GM18499 (cell line): ENCODE measurements at regions not wholly inside any gene's neighbourhood (a gene's known extent, or its start where the extent isn't known, plus 50 kb on each side); places are given as distances from the start of the nearest gene placed in this dataset.

Source experiments
- ATAC-seq: cut with Tn5 transposase; IDR thresholded peaks from one replicate; pipeline ENCODE4 v1.9.1; 2021; ENCODE audit warnings: moderate number of reproducible peaks; ENCODE audit not compliant: insufficient read depth, unreplicated experiment

DNA sequence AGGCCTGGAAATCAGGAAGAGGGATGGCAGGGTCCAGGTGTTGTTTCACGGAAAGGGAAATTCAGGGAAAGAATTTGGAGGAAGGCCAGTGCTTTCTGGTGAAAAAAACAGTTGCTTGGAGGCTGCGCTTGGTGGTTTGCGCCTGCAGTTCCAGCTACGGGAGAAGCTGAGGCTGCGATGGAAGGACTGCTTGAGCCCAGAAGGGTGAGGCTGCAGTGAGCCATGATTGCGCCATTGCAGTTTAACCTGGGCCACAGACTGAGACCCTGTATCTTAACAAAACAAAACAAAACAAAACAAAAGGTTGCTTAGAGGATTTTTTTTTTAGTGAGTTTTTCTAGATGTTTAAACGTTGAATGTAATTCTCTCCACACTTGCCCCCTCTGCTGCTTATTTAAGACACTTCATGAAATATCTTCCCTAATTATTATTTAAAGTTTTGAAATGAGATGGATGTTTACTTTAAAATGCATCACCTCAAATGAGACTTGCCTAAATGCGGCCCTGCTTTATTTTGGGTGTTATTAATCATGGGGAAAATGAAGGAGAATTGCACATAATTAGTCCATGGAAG is 75.4 kb upstream of the TRPC4 start:
- no peak for ATAC-seq

DNA sequence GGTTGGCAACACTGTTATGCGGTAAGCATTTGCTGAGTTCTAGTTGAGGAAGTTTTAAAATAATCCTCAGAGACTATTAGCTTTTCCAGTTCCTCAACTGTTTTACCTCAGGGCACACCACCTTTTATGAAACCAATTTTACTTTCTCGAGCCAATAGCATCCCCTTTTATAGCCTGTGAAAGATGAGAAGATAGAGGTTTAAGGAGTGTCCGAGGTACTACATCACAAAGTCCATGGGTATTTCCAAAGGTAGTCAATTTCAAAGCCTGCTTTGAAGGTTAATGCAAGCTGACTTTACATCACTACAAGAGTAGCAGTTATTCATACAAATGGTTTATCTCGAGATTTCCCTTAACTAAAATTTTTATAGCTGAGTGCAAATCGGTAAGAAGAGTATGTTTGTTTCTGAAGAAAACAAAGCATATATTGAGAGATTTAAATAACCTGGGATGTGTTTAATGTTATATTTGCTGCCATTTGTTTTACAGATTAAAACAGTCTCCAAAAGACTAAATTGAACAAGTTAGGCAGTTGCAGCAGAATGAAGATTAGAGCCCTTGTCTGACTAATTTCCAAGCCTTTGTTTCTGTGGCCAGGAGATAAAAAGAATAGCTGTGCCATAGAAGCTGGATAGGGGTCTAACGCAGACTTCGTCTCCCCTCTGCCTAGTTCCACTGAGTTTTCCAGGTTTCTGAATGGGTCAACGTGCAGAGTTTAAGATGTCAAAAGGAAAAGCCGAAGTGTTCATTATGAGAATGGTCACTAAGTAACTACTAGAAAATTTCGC is 74.7 kb upstream of the TRPC4 start:
- ATAC-seq = no peak

DNA sequence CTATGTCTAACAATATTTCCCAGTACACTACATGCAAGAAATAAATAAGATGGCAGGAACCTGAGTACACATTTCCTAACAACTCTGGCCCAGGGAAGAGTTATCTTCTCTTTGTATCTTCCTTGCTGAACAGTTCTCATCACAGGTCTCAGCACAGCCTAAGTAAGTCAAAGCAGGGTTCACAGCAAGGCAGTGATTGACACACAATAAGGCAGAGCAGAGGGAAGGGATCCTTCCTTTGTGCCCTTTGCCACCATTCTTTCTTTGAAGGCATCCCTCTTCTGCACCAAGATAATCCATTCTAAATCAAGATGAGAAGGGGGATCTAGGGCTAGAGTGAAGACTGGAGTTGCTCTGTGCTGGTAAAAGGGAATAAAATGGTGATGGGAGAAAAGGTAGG is 73.4 kb upstream of the TRPC4 start:
- no peak for ATAC-seq

DNA sequence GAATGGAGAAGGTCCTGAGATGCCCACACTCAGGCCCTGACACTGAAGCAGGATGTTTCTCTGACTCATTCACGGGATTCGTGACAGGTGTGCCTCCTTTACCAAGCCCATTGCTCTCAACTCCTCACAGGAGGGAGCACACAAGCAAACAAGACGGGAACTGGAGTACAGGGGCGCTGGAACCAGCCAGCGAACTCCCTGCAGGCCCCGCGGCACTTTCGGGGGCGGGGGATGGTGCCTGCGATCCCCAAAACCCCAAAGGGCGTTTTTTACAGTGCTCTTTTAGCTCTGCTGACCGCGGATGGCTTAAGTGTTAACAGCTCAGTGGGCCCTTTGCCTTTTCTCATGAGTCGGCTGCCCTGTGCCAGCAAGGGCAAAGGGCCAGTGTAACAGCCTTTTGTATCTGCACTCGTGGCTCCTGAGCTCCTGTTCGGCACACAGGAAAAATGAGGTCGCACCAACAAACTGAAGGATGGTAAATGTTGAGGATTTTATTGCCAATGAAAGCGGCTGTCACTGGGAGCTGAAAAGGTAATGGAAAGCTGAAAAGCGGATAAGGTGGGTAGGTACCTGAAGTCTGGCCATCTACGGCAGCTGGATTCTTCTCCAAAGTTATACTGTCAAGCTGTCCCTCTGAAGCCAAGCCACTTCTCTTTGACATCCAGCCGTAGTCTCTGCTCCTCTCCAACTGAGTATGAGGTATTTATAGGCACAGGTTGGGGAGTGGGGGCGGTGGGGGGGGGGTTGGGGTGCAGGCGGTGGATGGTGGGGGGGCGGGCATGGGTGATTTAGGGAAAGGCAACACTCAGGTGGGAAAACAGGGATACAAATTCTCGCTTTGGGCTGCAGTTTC is 65.0 kb upstream of the TRPC4 start:
- no peak for ATAC-seq

DNA sequence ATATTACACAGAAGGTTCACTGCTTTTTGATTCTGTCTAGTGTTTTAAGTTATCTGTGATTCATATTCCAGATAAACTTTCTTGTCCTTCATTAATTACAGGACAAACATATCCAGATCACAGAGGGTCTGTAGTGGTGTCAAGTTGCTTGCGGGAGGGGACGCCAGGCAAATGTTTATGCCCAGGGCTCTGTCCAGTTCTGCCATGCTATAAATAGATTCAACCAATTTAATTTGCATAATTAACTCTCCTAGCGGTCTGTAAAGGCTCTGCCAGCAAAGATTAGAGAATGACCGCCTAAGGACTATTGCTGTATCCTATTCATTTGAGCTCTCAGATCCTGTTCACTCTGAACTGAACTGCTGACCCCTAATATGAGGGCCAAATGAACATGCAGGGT is 59.7 kb upstream of the TRPC4 start:
- no peak for ATAC-seq

DNA sequence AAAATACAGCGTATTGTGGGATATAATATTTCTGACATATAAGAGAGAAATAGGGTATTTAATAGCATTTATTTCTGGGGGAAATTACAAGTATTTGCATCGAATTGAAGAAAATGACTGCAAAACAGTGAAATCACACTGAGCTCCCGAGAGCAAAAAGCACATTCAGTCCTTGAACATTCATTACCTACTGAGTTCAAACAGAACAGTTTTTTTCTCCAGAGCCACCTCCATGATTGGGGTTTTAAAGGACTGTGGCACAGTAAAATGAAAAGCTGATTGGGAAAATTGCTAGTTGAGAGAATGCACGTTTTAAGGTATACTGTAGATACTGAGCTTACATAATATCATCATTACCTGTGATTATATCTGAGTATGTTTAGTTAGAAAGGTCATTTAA is 58.0 kb upstream of the TRPC4 start:
- no peak for ATAC-seq

DNA sequence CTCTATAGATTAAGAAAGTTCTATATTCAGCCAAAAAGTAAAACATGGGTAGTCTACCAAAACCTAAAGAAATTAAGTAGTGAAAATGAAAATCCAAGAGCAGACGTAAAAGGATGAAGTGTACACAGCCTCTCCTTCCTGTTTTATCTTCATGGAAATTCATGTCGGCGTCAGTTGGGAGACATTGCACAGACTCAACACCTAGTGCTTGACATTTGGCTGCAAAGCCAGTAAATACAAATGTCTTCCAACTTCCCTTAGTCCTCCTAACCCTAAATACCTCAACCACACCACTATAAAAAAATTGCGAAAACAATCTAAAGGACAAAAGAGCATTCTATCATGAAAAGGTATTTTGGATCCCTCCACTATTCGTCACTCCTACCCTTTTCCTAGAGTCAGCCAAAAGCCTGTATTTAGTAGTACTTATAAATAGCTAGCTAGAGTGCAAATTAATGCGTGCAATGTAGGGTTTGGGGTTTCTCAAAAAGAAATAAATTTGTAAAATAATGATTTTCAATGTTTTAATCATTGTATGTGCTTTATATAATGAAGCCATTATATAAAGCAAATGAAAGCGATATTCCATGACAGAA is 56.4 kb upstream of the TRPC4 start:
- ATAC-seq = no peak

DNA sequence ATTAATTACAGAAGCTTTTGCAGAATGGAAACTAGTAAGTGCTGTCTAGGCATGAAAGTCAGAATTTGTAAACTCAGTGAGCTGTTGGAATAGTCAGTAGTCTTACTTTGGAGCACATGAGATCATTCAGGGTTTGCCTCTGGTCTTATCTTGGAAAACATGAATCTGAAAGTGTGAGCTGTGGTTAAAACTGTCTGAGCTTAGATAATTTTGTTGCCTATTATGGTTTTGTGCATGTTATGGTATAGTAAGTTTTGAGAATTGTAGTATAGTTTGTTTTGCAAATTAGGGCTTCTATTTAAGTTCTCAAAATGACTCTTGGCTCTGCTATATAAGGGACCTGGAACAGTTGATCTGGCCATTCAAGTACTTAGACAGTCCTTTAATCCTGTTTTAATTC is 53.7 kb upstream of the TRPC4 start:
- ATAC-seq = no peak

DNA sequence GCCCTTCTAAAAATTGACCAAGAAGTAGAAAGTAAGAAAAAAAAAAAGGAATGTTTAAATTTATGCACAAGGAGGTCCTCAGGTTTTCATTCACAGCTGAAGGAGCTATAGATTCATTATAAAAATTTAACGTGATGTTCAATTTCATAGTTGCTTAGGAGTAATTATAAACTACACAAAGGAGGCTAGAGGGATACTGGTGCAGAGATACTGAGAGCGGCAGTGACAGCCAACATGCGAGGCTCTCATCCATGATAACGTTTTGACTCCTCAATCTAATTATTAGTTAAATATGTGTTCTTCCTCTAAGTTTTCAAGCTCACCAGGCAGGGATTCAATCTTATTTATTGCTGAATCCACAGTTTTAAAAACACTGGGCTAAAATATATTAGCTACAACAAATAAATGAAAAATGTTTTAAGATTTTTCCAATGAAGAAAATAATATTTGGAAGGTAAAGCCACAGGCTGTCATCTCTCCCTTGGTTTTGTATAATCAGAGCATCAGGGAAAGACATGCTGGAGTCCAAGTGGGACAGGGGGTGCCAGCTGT is 49.8 kb upstream of the TRPC4 start:
- no peak for ATAC-seq
